CD4-positive, alpha-beta memory T cell (primary cell): ENCODE measurements at regions not wholly inside any gene's neighbourhood (a gene's known extent, or its start where the extent isn't known, plus 50 kb on each side); places are given as distances from the start of the nearest gene placed in this dataset.

Experiments used
- CTCF ChIA-PET: fragments of 350-600 bp; sonication (Branson Sonifier 250); formaldehyde crosslinking; loops from one replicate; lab custom pipeline; 2021; ENCODE audit warnings: inconsistent platforms; ENCODE audit not compliant: partially characterized antibody; lab: Charles Lee
- POLR2A ChIA-PET: fragments of 350-600 bp; sonication (Branson Sonifier 250); formaldehyde crosslinking; loops from one replicate; lab custom pipeline; 2021; ENCODE audit not compliant: partially characterized antibody; lab: Charles Lee
- DNase-seq, 5 donors: peaks; one replicate each; pipeline versions ENCODE4 v3.0.0 to v3.0.0-alpha.2; 2020 to 2022; ENCODE audit warnings: mixed read lengths in 1 of 5
- H3K27ac ChIP-seq: one replicate; pipeline ENCODE4 v1.7.0; 2013; ENCODE audit warnings: low read depth, low read length
- H3K27me3 ChIP-seq: 2 replicates; pipeline ENCODE4 v1.7.0; 2013; ENCODE audit warnings: mild to moderate bottlenecking, low read length, moderate library complexity; ENCODE audit not compliant: insufficient read depth
- H3K36me3 ChIP-seq: 2 replicates; pipeline ENCODE4 v1.7.0; 2013; ENCODE audit warnings: mild to moderate bottlenecking, low read length, moderate library complexity; ENCODE audit not compliant: insufficient read depth
- H3K4me1 ChIP-seq: 2 replicates; pipeline ENCODE4 v1.7.0; 2013; ENCODE audit warnings: mild to moderate bottlenecking, low read length, moderate library complexity; ENCODE audit not compliant: insufficient read depth
- H3K4me3 ChIP-seq, 2 donors: one replicate each; pipeline ENCODE4 v1.7.0; 2013; ENCODE audit warnings: low read length in 2 of 2, mild to moderate bottlenecking in 1 of 2
- H3K9me3 ChIP-seq, 2 donors: one replicate each; pipeline ENCODE4 v1.7.0; 2013; ENCODE audit warnings: low read length in 2 of 2, control low read depth in 1 of 2; ENCODE audit not compliant: control insufficient read depth in 1 of 2
- H3K27ac Mint-ChIP-seq, 7 donors: one replicate each; pipeline ENCODE4 v1.8.0; 2020 to 2021; ENCODE audit warnings: mixed read lengths in 7 of 7, mild to moderate bottlenecking in 6 of 7, inconsistent platforms in 3 of 7, moderate library complexity in 3 of 7
- H3K27me3 Mint-ChIP-seq, 2 donors: one replicate each; pipeline ENCODE4 v1.8.0; 2020 to 2021; ENCODE audit warnings: mixed read lengths in 2 of 2
- H3K36me3 Mint-ChIP-seq, 2 donors: one replicate each; pipeline ENCODE4 v1.8.0; 2020 to 2021; ENCODE audit warnings: mixed read lengths in 2 of 2, inconsistent platforms in 1 of 2, mild to moderate bottlenecking in 1 of 2
- H3K4me1 Mint-ChIP-seq, 4 donors: one replicate each; pipeline ENCODE4 v1.8.0; 2020 to 2021; ENCODE audit warnings: mixed read lengths in 4 of 4, mild to moderate bottlenecking in 1 of 4
- H3K4me3 Mint-ChIP-seq, 8 donors: one replicate each; pipeline ENCODE4 v1.8.0; 2020 to 2021; ENCODE audit warnings: mixed read lengths in 8 of 8, mild to moderate bottlenecking in 7 of 8, moderate library complexity in 6 of 8, inconsistent platforms in 3 of 8
- H3K9me3 Mint-ChIP-seq, 8 donors: one replicate each; pipeline ENCODE4 v1.8.0; 2020 to 2021; ENCODE audit warnings: mixed read lengths in 8 of 8, mild to moderate bottlenecking in 5 of 8, inconsistent platforms in 3 of 8, moderate library complexity in 1 of 8
- intact Hi-C: fragments of 100-400 bp; cut with micrococcal nuclease; formaldehyde crosslinking; loops from one replicate; pipeline ENCODE4 v1.15.1; 2023

GRCh38 chr10:62671104-62671503, 133.4 kb upstream of the ADO start:
- Histone ChIP-seq H3K9me3 (no peaks in the 10 kb centered on the region), H3K4me1 (no peaks in the 10 kb centered on the region), H3K27ac (no peak overlapping the region), H3K4me3 (no peak overlapping the region), H3K36me3 (no peaks in the 10 kb centered on the region), H3K27me3 (no peaks in the 10 kb centered on the region)
- peaks cover 0 to 13% (median 1%) of the 10 kb centered on the region in 4 donors for H3K4me1 Mint-ChIP-seq
- H3K9me3 Mint-ChIP-seq, result peaks cover 0 to 1% (median 0%) of the 10 kb centered on the region in 8 donors
- H3K36me3 Mint-ChIP-seq, result no peaks in the 10 kb centered on the region
- H3K4me3 Mint-ChIP-seq, result no peak overlapping the region
- H3K27ac Mint-ChIP-seq, result no peak overlapping the region
- ChIA-PET POLR2A (interaction anchor here (1.0 kb wide), 1 partner anchor 145 kb away, joined by 3 read pairs; no protein-coding TSS in a partner anchor), CTCF (interaction anchor here (1.1 to 1.7 kb wide), 3 partner anchors 8 to 15 kb away, joined by 3 to 4 read pairs (median 3); no protein-coding TSS in a partner anchor)
- intact Hi-C loops, result no loop called here
- no peaks in the 10 kb centered on the region for H3K27me3 Mint-ChIP-seq
- DNase-seq, result no peak

GRCh38 chr10:62681211-62681940, 123.1 kb upstream of the ADO start:
- Histone ChIP-seq H3K4me1 (peaks cover 18% of the 10 kb centered on the region), H3K9me3 (no peaks in the 10 kb centered on the region), H3K4me3 (no peak overlapping the region), H3K27me3 (no peaks in the 10 kb centered on the region), H3K27ac (no peak overlapping the region), H3K36me3 (no peaks in the 10 kb centered on the region)
- H3K27me3 Mint-ChIP-seq, result no peaks in the 10 kb centered on the region
- peaks cover 10 to 20% (median 19%) of the 10 kb centered on the region in 4 donors for H3K4me1 Mint-ChIP-seq
- DNase-seq, result peak; percentile 65 to 89 (median 71)
- ChIA-PET CTCF (interaction anchor here (0.7 to 3.0 kb wide), 10 partner anchors 11 to 141 kb away, joined by 3 to 20 read pairs (median 4); partner anchors contain the start of gene EGR2), POLR2A (interaction anchor here (0.8 to 3.2 kb wide), 9 partner anchors 9 to 98 kb away, joined by 3 to 12 read pairs (median 3); no protein-coding TSS in a partner anchor)
- peak overlapping the region in 6 of 8 donors; percentile 7 to 56 (median 40) for H3K4me3 Mint-ChIP-seq
- intact Hi-C loops, result loop anchor here (2.0 kb wide), 1 partner anchor 135 kb away; the partner anchor contains the start of gene EGR2
- H3K27ac Mint-ChIP-seq, result peak overlapping the region; percentile 20 to 93 (median 79)
- peaks cover 0 to 5% (median 1%) of the 10 kb centered on the region in 8 donors for H3K9me3 Mint-ChIP-seq
- peaks cover 0 to 4% of the 10 kb centered on the region in 2 donors for H3K36me3 Mint-ChIP-seq

- H3K27ac Mint-ChIP-seq, result no peak overlapping the region
- H3K9me3 ChIP-seq, result no peaks in the 10 kb centered on the region
- H3K4me3 Mint-ChIP-seq, result no peak overlapping the region
- intact Hi-C loops, result no loop called here
- no peak for DNase-seq
- no peaks in the 10 kb centered on the region for H3K27me3 ChIP-seq
- H3K4me1 ChIP-seq, result peaks cover 33% of the 10 kb centered on the region
- peaks cover 23 to 35% (median 31%) of the 10 kb centered on the region in 4 donors for H3K4me1 Mint-ChIP-seq
- H3K36me3 ChIP-seq, result no peaks in the 10 kb centered on the region
- H3K9me3 Mint-ChIP-seq, result peaks cover 0 to 9% (median 4%) of the 10 kb centered on the region in 8 donors
- no peak overlapping the region for H3K4me3 ChIP-seq
- CTCF ChIA-PET, result interaction anchor here (1.5 to 1.6 kb wide), 2 partner anchors 26 to 48 kb away, joined by 4 to 5 read pairs; no protein-coding TSS in a partner anchor
- POLR2A ChIA-PET, result no interaction called here
- H3K27me3 Mint-ChIP-seq, result no peaks in the 10 kb centered on the region
- peaks cover 0 to 4% of the 10 kb centered on the region in 2 donors for H3K36me3 Mint-ChIP-seq
- H3K27ac ChIP-seq, result no peak overlapping the region
Measured at GRCh38 chr10:62684911-62685310, 119.6 kb upstream of the ADO start.

- Histone ChIP-seq H3K27me3 (no peaks in the 10 kb centered on the region), H3K27ac (no peak overlapping the region), H3K4me1 (peaks cover 30% of the 10 kb centered on the region), H3K4me3 (no peak overlapping the region), H3K36me3 (no peaks in the 10 kb centered on the region), H3K9me3 (no peaks in the 10 kb centered on the region)
- Mint-ChIP-seq H3K4me1 (peaks cover 29 to 44% (median 36%) of the 10 kb centered on the region in 4 donors), H3K36me3 (peaks cover 0 to 4% of the 10 kb centered on the region in 2 donors), H3K4me3 (no peak overlapping the region), H3K27ac (peak overlapping the region in 2 of 7 donors; percentile 33), H3K27me3 (no peaks in the 10 kb centered on the region), H3K9me3 (peaks cover 0 to 9% (median 4%) of the 10 kb centered on the region in 8 donors)
- intact Hi-C loops, result no loop called here
- ChIA-PET CTCF (interaction anchor here (0.7 kb wide), 1 partner anchor 297 kb away, joined by 3 read pairs; no protein-coding TSS in a partner anchor), POLR2A (interaction anchor here (1.1 kb wide), 1 partner anchor 50 kb away, joined by 3 read pairs; no protein-coding TSS in a partner anchor)
- no peak for DNase-seq
Measured at GRCh38 chr10:62687230-62687748, 117.2 kb upstream of the ADO start.

- H3K4me1 Mint-ChIP-seq, result peaks cover 30 to 60% (median 47%) of the 10 kb centered on the region in 4 donors
- intact Hi-C loops, result loop anchor here (2.0 kb wide), 1 partner anchor 66 kb away; no protein-coding TSS in a partner anchor
- peak overlapping the region; percentile 75 to 95 (median 90) for H3K27ac Mint-ChIP-seq
- no peaks in the 10 kb centered on the region for H3K27me3 Mint-ChIP-seq
- H3K36me3 Mint-ChIP-seq, result peaks cover 0 to 4% of the 10 kb centered on the region in 2 donors
- POLR2A ChIA-PET, result interaction anchor here (0.6 to 2.9 kb wide), 8 partner anchors 8 to 493 kb away, joined by 3 to 16 read pairs (median 6); partner anchors contain the start of gene ADO
- Histone ChIP-seq H3K36me3 (no peaks in the 10 kb centered on the region), H3K4me3 (peak overlapping the region in 1 of 2 donors; percentile 15), H3K27ac (peak overlapping the region; percentile 11), H3K27me3 (no peaks in the 10 kb centered on the region), H3K9me3 (no peaks in the 10 kb centered on the region), H3K4me1 (peaks cover 37% of the 10 kb centered on the region)
- peaks cover 0 to 11% (median 4%) of the 10 kb centered on the region in 8 donors for H3K9me3 Mint-ChIP-seq
- no peak for DNase-seq
- CTCF ChIA-PET, result interaction anchor here (0.7 to 2.5 kb wide), 3 partner anchors 12 to 128 kb away, joined by 3 to 11 read pairs (median 4); partner anchors contain the start of gene EGR2
- peak overlapping the region in 7 of 8 donors; percentile 68 to 88 (median 80) for H3K4me3 Mint-ChIP-seq
Measured at GRCh38 chr10:62688971-62689700, 115.4 kb upstream of the ADO start.

- Mint-ChIP-seq H3K27ac (peak overlapping the region; percentile 75 to 95 (median 90)), H3K27me3 (no peaks in the 10 kb centered on the region), H3K9me3 (peaks cover 0 to 11% (median 4%) of the 10 kb centered on the region in 8 donors), H3K36me3 (peaks cover 0 to 4% of the 10 kb centered on the region in 2 donors), H3K4me3 (peak overlapping the region; percentile 68 to 88 (median 80)), H3K4me1 (peaks cover 35 to 65% (median 52%) of the 10 kb centered on the region in 4 donors)
- Histone ChIP-seq H3K9me3 (no peaks in the 10 kb centered on the region), H3K4me1 (peaks cover 43% of the 10 kb centered on the region), H3K27me3 (no peaks in the 10 kb centered on the region), H3K4me3 (peak overlapping the region in 1 of 2 donors; percentile 15), H3K36me3 (no peaks in the 10 kb centered on the region), H3K27ac (peak overlapping the region; percentile 55)
- ChIA-PET CTCF (interaction anchor here (0.7 to 2.5 kb wide), 4 partner anchors 11 to 127 kb away, joined by 3 to 11 read pairs (median 4); partner anchors contain the start of gene EGR2), POLR2A (interaction anchor here (0.6 to 2.9 kb wide), 7 partner anchors 8 to 492 kb away, joined by 3 to 16 read pairs (median 6); partner anchors contain the start of gene ADO)
- peak in 4 of 5 donors; percentile 35 to 54 (median 49) for DNase-seq
- intact Hi-C loops, result loop anchor here (2.0 to 5.0 kb wide), 3 partner anchors 43 to 65 kb away; no protein-coding TSS in a partner anchor
Measured at GRCh38 chr10:62689712-62690111, 114.8 kb upstream of the ADO start.
